Muscle of arm (tissue), 1 donor: ENCODE measurements at regions not wholly inside any gene's neighbourhood (a gene's known extent, or its start where the extent isn't known, plus 50 kb on each side); places are given as distances from the start of the nearest gene placed in this dataset.

Experiments
- DNase-seq: peaks from one replicate; pipeline ENCODE4 v3.0.0-alpha.2; 2013

GRCh38 chr17:79420318-79421243, 190.3 kb downstream of the RBFOX3 start:
- no peak for DNase-seq

- DNase-seq, result no peak
Observed at GRCh38 chr17:79417476-79417988, 193.3 kb downstream of the RBFOX3 start.

GRCh38 chr17:79415909-79416308, 194.9 kb downstream of the RBFOX3 start:
- no peak for DNase-seq

GRCh38 chr17:79415365-79415764, 195.5 kb downstream of the RBFOX3 start:
- no peak for DNase-seq

- no peak for DNase-seq
Observed at GRCh38 chr17:79414793-79415211, 196.0 kb downstream of the RBFOX3 start.

- DNase-seq, result no peak
Observed at GRCh38 chr17:79414063-79414792, 196.6 kb downstream of the RBFOX3 start.

GRCh38 chr17:79413611-79414010, 197.2 kb downstream of the RBFOX3 start:
- DNase-seq, result no peak

GRCh38 chr17:79412886-79413390, 197.9 kb downstream of the RBFOX3 start:
- no peak for DNase-seq

- no peak for DNase-seq
Observed at GRCh38 chr17:79412110-79412509, 198.7 kb downstream of the RBFOX3 start.

- no peak for DNase-seq
Observed at GRCh38 chr17:79411419-79411818, 199.4 kb downstream of the RBFOX3 start.

- no peak for DNase-seq
Observed at GRCh38 chr17:79410681-79411080, 200.2 kb downstream of the RBFOX3 start.

- DNase-seq, result no peak
Observed at GRCh38 chr17:79408251-79408650, 202.6 kb downstream of the RBFOX3 start.

GRCh38 chr17:79407385-79407784, 203.5 kb downstream of the RBFOX3 start:
- DNase-seq, result no peak

GRCh38 chr17:79406316-79406715, 204.5 kb downstream of the RBFOX3 start:
- no peak for DNase-seq

- DNase-seq, result no peak
Observed at GRCh38 chr17:79405823-79406222, 205.0 kb downstream of the RBFOX3 start.

GRCh38 chr17:79404136-79404911, 206.5 kb downstream of the RBFOX3 start:
- DNase-seq, result no peak

- no peak for DNase-seq
Observed at GRCh38 chr17:79401704-79402674, 208.9 kb downstream of the RBFOX3 start.

- DNase-seq, result peak; percentile 80
Observed at GRCh38 chr17:79400989-79401703, 209.7 kb downstream of the RBFOX3 start.

GRCh38 chr17:79399610-79400144, 211.2 kb downstream of the RBFOX3 start:
- no peak for DNase-seq

GRCh38 chr17:79398441-79398840, 212.4 kb downstream of the RBFOX3 start:
- no peak for DNase-seq
